GM12891 (cell line): ENCODE measurements at regions not wholly inside any gene's neighbourhood (a gene's known extent, or its start where the extent isn't known, plus 50 kb on each side); places are given as distances from the start of the nearest gene placed in this dataset.

Source experiments
- PAX5 ChIP-seq: IDR thresholded peaks from 2 replicates; pipeline ENCODE4 v1.6.1; 2011; ENCODE audit warnings: low read length, moderate library complexity, mild to moderate bottlenecking; ENCODE audit not compliant: insufficient read depth, severe bottlenecking
- POLR2A ChIP-seq: IDR thresholded peaks from 2 replicates; pipeline ENCODE4 v1.6.1; 2011; ENCODE audit warnings: low read depth, low read length, control low read depth
- POLR2AphosphoS5 ChIP-seq: IDR thresholded peaks from 2 replicates; pipeline ENCODE4 v1.6.1; 2011; ENCODE audit warnings: low read depth, low read length, control low read depth
- POU2F2 ChIP-seq: IDR thresholded peaks from 2 replicates; pipeline ENCODE4 v1.6.1; 2011; ENCODE audit warnings: low read depth, mild to moderate bottlenecking, control low read depth, low read length, moderate library complexity
- TAF1 ChIP-seq: IDR thresholded peaks from 2 replicates; pipeline ENCODE4 v1.6.1; 2011; ENCODE audit warnings: low read depth, low read length, control low read depth

- no peak for TF ChIP-seq POLR2A
- no peak for TF ChIP-seq TAF1
- TF ChIP-seq POLR2AphosphoS5, result no peak
- TF ChIP-seq POU2F2, result no peak
- no peak for TF ChIP-seq PAX5
Observed at GRCh38 chr2:122858813-122859212, 1103.4 kb downstream of the TSN start.
